ENCODE measurements at regions not wholly inside any gene's neighbourhood (a gene's known extent, or its start where the extent isn't known, plus 50 kb on each side); places are given as distances from the start of the nearest gene placed in this dataset.

DNA sequence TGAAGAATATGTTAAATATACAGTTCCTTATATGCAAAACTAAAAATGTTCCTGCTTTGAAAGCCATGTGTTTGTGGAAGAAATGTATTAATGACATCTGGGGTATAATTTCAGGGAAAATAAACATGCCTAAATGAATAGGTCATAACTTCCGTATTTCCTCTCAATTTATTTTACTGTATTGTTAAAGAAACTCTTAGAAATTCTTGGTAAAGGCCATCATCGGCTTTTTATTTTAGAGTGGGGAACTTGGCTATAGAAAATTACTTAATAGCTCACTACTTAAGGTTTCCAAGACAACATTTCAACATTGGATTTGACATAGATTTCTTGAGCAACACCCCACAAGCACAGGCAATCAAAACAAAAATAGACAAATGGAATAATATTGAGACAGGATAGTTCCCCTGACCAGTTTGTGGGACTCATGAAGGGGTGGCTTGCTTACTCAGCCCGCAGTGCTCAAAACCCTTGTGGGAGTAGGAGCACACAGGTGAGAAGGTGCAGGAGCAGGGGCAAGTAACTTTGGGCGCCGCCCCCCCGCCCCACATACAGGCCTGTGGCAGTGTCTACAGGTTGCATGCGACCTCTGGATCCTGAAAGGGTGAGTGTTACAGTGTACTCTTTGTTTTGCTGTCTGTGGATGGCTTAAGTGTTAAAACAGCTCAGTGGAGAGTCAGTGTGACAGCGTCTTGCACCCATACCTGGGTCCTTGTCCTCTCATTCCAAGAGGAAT lies 891.4 kb upstream of the C9orf72 start:
- TF ChIP-seq, protein P1, sequence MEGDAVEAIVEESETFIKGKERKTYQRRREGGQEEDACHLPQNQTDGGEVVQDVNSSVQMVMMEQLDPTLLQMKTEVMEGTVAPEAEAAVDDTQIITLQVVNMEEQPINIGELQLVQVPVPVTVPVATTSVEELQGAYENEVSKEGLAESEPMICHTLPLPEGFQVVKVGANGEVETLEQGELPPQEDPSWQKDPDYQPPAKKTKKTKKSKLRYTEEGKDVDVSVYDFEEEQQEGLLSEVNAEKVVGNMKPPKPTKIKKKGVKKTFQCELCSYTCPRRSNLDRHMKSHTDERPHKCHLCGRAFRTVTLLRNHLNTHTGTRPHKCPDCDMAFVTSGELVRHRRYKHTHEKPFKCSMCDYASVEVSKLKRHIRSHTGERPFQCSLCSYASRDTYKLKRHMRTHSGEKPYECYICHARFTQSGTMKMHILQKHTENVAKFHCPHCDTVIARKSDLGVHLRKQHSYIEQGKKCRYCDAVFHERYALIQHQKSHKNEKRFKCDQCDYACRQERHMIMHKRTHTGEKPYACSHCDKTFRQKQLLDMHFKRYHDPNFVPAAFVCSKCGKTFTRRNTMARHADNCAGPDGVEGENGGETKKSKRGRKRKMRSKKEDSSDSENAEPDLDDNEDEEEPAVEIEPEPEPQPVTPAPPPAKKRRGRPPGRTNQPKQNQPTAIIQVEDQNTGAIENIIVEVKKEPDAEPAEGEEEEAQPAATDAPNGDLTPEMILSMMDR (conservative IDR thresholded peaks at IDR 0.05) = no peak
- no peak for TF ChIP-seq ZFX (IDR thresholded peaks at IDR 0.05)

Measured in C4-2B (cell line).